ENCODE measurements at regions not wholly inside any gene's neighbourhood (a gene's known extent, or its start where the extent isn't known, plus 50 kb on each side); places are given as distances from the start of the nearest gene placed in this dataset.

DNA sequence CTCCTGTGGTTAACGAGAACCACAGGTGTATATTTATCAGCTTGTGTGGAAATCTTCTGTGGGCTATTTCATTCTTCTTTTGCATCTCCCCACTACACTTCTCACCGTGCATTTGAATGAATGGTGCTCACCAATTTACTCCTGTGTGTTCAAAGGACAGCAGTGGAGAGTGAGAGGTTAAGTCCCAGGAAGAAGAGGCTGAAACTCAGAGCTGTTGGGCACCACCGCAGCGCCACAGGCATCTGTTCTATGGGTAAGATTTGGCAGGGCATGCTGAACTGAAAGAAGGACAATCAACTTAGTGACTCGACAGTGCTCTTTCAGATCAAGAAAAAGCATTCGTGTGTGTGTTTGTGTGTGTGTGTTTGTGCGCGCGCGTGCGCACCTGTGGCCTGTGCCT lies 297.9 kb upstream of the SIX2 start:
- TF ChIP-seq, protein P1, sequence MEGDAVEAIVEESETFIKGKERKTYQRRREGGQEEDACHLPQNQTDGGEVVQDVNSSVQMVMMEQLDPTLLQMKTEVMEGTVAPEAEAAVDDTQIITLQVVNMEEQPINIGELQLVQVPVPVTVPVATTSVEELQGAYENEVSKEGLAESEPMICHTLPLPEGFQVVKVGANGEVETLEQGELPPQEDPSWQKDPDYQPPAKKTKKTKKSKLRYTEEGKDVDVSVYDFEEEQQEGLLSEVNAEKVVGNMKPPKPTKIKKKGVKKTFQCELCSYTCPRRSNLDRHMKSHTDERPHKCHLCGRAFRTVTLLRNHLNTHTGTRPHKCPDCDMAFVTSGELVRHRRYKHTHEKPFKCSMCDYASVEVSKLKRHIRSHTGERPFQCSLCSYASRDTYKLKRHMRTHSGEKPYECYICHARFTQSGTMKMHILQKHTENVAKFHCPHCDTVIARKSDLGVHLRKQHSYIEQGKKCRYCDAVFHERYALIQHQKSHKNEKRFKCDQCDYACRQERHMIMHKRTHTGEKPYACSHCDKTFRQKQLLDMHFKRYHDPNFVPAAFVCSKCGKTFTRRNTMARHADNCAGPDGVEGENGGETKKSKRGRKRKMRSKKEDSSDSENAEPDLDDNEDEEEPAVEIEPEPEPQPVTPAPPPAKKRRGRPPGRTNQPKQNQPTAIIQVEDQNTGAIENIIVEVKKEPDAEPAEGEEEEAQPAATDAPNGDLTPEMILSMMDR (IDR thresholded peaks at IDR 0.05): no peak
- no peak for TF ChIP-seq EP300 (IDR thresholded peaks at IDR 0.05)

All from ovary (tissue), 3 donors.